Activated gamma-delta T cell treated with Interleukin-2 at 50 U/mL for 16 hours (primary cell): ENCODE measurements at regions not wholly inside any gene's neighbourhood (a gene's known extent, or its start where the extent isn't known, plus 50 kb on each side); places are given as distances from the start of the nearest gene placed in this dataset.
"Not testable (repeated sequence)": the region's sequence is repeated elsewhere in the genome, so short reads cannot be mapped to it uniquely, and the experiment has no call there.

ENCODE experiments used
- DNase-seq: peaks from one replicate; pipeline ENCODE4 v3.0.0-alpha.2; 2020

- no peak for DNase-seq
Observed at GRCh38 chr1:99062192-99062591, 57.5 kb upstream of the PLPPR5 start.

GRCh38 chr1:99069146-99069545 is 64.5 kb upstream of the PLPPR5 start:
- no peak for DNase-seq

- not testable (repeated sequence) for DNase-seq
Observed at GRCh38 chr1:99078529-99078928, 73.9 kb upstream of the PLPPR5 start.

GRCh38 chr1:99082366-99082765 is 77.7 kb upstream of the PLPPR5 start:
- DNase-seq = no peak

GRCh38 chr1:99083338-99083737 is 78.7 kb upstream of the PLPPR5 start:
- no peak for DNase-seq

GRCh38 chr1:99084562-99084961 is 79.9 kb upstream of the PLPPR5 start:
- DNase-seq = no peak

- no peak for DNase-seq
Observed at GRCh38 chr1:99086057-99086456, 81.4 kb upstream of the PLPPR5 start.

- no peak for DNase-seq
Observed at GRCh38 chr1:99098589-99098988, 93.9 kb upstream of the PLPPR5 start.

- no peak for DNase-seq
Observed at GRCh38 chr1:99106274-99106673, 101.6 kb upstream of the PLPPR5 start.

- no peak for DNase-seq
Observed at GRCh38 chr1:99107680-99108079, 103.0 kb upstream of the PLPPR5 start.

GRCh38 chr1:99110140-99111041 is 105.7 kb upstream of the PLPPR5 start:
- DNase-seq = no peak

GRCh38 chr1:99115231-99115630 is 110.6 kb upstream of the PLPPR5 start:
- DNase-seq = no peak

- DNase-seq = no peak
Observed at GRCh38 chr1:99119188-99119587, 114.5 kb upstream of the PLPPR5 start.

GRCh38 chr1:99122039-99122438 is 117.4 kb upstream of the PLPPR5 start:
- no peak for DNase-seq

- no peak for DNase-seq
Observed at GRCh38 chr1:99123936-99124335, 119.3 kb upstream of the PLPPR5 start.

GRCh38 chr1:99131546-99131945 is 126.9 kb upstream of the PLPPR5 start:
- DNase-seq = no peak

- no peak for DNase-seq
Observed at GRCh38 chr1:99133756-99134500, 129.3 kb upstream of the PLPPR5 start.

GRCh38 chr1:99137554-99138206 is 126.6 kb upstream of the PLPPR4 start:
- no peak for DNase-seq

- DNase-seq = no peak
Observed at GRCh38 chr1:99139876-99140275, 124.4 kb upstream of the PLPPR4 start.

- no peak for DNase-seq
Observed at GRCh38 chr1:99146129-99146848, 118.0 kb upstream of the PLPPR4 start.

GRCh38 chr1:99149952-99150351 is 114.3 kb upstream of the PLPPR4 start:
- no peak for DNase-seq

- no peak for DNase-seq
Observed at GRCh38 chr1:99152132-99152531, 112.2 kb upstream of the PLPPR4 start.

- DNase-seq = no peak
Observed at GRCh38 chr1:99163671-99164070, 100.6 kb upstream of the PLPPR4 start.
